Epidermal melanocyte (primary cell): ENCODE measurements at regions not wholly inside any gene's neighbourhood (a gene's known extent, or its start where the extent isn't known, plus 50 kb on each side); places are given as distances from the start of the nearest gene placed in this dataset.

ENCODE experiments used
- DNase-seq: peaks from one replicate; pipeline ENCODE4 v3.0.0; 2011; ENCODE audit warnings: low spot score; ENCODE audit not compliant: insufficient read length

GRCh38 chr3:181454451-181455027, 257.2 kb upstream of the SOX2 start:
- no peak for DNase-seq

GRCh38 chr3:181446741-181447140, 265.0 kb upstream of the SOX2 start:
- no peak for DNase-seq

GRCh38 chr3:181442066-181442465, 269.7 kb upstream of the SOX2 start:
- DNase-seq: no peak

GRCh38 chr3:181432992-181433391, 278.7 kb upstream of the SOX2 start:
- no peak for DNase-seq

- DNase-seq: no peak
Measured at GRCh38 chr3:181431748-181432147, 280.0 kb upstream of the SOX2 start.

- DNase-seq: no peak
Measured at GRCh38 chr3:181425074-181425473, 286.7 kb upstream of the SOX2 start.

- DNase-seq: no peak
Measured at GRCh38 chr3:181418233-181418632, 293.5 kb upstream of the SOX2 start.

GRCh38 chr3:181417748-181418147, 294.0 kb upstream of the SOX2 start:
- no peak for DNase-seq

- no peak for DNase-seq
Measured at GRCh38 chr3:181410870-181411269, 300.9 kb upstream of the SOX2 start.

GRCh38 chr3:181403876-181404660, 307.7 kb upstream of the SOX2 start:
- no peak for DNase-seq

GRCh38 chr3:181402347-181402746, 309.4 kb upstream of the SOX2 start:
- no peak for DNase-seq

GRCh38 chr3:181384970-181385369, 326.8 kb upstream of the SOX2 start:
- DNase-seq: no peak

GRCh38 chr3:181383760-181384159, 328.0 kb upstream of the SOX2 start:
- DNase-seq: no peak

- no peak for DNase-seq
Measured at GRCh38 chr3:181383201-181383600, 328.5 kb upstream of the SOX2 start.

GRCh38 chr3:181382656-181383055, 329.1 kb upstream of the SOX2 start:
- DNase-seq: no peak

GRCh38 chr3:181379278-181379677, 332.4 kb upstream of the SOX2 start:
- DNase-seq: no peak

GRCh38 chr3:181369637-181370036, 342.1 kb upstream of the SOX2 start:
- no peak for DNase-seq

- no peak for DNase-seq
Measured at GRCh38 chr3:181363231-181363630, 348.5 kb upstream of the SOX2 start.

GRCh38 chr3:181362378-181362777, 349.3 kb upstream of the SOX2 start:
- no peak for DNase-seq

- DNase-seq: no peak
Measured at GRCh38 chr3:181358562-181358961, 353.2 kb upstream of the SOX2 start.

GRCh38 chr3:181358060-181358459, 353.7 kb upstream of the SOX2 start:
- DNase-seq: no peak

- no peak for DNase-seq
Measured at GRCh38 chr3:181354140-181354539, 357.6 kb upstream of the SOX2 start.

- no peak for DNase-seq
Measured at GRCh38 chr3:181344331-181344730, 354.8 kb upstream of the DNAJC19 start.
